ENCODE measurements at regions not wholly inside any gene's neighbourhood (a gene's known extent, or its start where the extent isn't known, plus 50 kb on each side); places are given as distances from the start of the nearest gene placed in this dataset.
A peak's percentile ranks its signal among the peaks of the same experiment; 100 is the strongest.

DNA sequence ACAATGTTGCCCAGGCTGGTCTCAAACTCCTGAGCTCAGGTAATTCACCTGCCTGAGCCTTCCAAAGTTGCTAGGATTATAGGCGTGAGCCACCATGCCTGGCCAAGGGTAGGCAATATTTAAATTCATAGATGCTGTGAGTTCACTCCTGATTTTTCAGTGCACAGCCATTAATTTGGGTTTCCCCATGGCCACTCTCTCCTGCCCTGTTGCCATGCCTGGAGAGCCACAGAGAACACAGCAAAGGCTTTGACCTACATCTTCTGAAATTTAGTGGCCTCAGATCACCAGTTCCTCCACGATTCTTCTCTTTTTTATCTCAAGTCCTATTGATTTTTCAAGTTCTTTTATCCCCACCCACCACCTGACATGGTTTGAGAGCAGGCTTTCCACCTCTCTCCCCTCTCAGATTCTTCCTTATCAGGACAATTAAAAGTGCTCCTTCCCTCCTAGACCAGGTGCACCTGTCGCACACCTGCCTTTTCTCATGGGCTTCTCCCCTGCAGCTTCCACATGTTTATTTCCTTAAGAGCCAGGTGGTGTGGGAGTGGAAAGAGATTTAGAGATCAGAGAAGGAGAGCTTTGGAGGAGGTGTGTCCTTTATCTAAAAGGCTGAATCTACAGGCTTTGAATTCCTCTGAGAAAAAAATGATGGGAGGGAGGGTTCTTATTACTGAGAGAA, 123.8 kb downstream of the ADRA2A start:
- no peak for DNase-seq (ENCODE audit: low spot score in 2 of 2)
- intact Hi-C loops (cut with DNase I; ENCODE audit: low total_unique reads), result no loop called here
- WGBS, 2 donors, result 52 to 56% methylated on average over 3 of the region's 3 CpGs
- H3K4me3 ChIP-seq (ENCODE audit: low read depth, poor library complexity, severe bottlenecking), result no peak overlapping the region
- TF ChIP-seq, protein P1, sequence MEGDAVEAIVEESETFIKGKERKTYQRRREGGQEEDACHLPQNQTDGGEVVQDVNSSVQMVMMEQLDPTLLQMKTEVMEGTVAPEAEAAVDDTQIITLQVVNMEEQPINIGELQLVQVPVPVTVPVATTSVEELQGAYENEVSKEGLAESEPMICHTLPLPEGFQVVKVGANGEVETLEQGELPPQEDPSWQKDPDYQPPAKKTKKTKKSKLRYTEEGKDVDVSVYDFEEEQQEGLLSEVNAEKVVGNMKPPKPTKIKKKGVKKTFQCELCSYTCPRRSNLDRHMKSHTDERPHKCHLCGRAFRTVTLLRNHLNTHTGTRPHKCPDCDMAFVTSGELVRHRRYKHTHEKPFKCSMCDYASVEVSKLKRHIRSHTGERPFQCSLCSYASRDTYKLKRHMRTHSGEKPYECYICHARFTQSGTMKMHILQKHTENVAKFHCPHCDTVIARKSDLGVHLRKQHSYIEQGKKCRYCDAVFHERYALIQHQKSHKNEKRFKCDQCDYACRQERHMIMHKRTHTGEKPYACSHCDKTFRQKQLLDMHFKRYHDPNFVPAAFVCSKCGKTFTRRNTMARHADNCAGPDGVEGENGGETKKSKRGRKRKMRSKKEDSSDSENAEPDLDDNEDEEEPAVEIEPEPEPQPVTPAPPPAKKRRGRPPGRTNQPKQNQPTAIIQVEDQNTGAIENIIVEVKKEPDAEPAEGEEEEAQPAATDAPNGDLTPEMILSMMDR (IDR thresholded peaks at IDR 0.05), result no peak
- no peak for TF ChIP-seq POLR2A (IDR thresholded peaks at IDR 0.05)

DNA sequence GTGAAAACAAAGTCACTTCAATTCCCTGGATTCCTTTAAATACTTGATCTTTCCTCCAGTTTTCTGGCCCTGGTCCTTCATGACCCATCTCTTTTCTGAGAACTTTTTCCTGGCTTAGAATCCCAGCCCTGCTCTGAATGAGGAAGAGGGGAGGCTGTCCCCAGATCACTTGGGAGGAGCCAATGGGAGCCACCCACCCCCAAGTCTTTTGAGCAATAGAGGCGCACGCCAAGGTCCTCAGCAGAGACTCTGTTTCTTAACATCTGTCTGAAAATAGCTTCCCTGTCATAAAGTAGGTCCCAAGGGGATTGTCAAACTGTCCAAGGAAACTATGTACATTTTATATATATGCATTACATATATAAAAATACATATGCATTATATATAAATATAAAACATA, 126.8 kb downstream of the ADRA2A start:
- TF ChIP-seq POLR2A (IDR thresholded peaks at IDR 0.05), result no peak
- TF ChIP-seq, protein P1 (IDR thresholded peaks at IDR 0.05), result no peak
- no peak overlapping the region for H3K4me3 ChIP-seq (ENCODE audit: low read depth, poor library complexity, severe bottlenecking)
- 67 to 80% methylated on average over 2 of the region's 2 CpGs for WGBS, 2 donors
- intact Hi-C loops (cut with DNase I; ENCODE audit: low total_unique reads), result no loop called here
- DNase-seq (ENCODE audit: low spot score in 2 of 2), result peak in 1 of 2 donors; percentile 36

DNA sequence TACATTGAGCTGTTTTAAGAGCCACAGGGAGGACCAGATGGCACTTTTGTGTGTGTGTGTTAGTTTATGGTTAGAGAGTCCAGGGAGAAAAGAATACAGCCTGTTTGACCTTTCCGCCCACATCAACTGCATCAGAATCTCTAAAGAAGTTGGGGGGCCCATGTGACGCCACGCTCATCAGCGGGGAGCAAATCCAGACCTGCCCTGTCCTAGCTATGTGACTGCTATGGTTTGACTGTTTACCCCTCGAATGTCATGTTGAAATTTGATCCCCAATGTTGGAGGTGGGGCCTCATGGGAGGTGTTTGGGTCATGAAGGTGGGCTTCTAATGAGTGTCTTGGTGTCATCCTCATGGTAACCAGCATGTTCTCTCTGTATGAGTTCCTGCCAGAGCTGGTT, 128.0 kb downstream of the ADRA2A start:
- TF ChIP-seq POLR2A (IDR thresholded peaks at IDR 0.05), result no peak
- TF ChIP-seq, protein P1 (IDR thresholded peaks at IDR 0.05), result no peak
- no peak overlapping the region for H3K4me3 ChIP-seq (ENCODE audit: low read depth, poor library complexity, severe bottlenecking)
- intact Hi-C loops (cut with DNase I; ENCODE audit: low total_unique reads), result no loop called here
- 49 to 72% methylated on average over 5 of the region's 5 CpGs for WGBS, 2 donors
- DNase-seq (ENCODE audit: low spot score in 2 of 2), result no peak

DNA sequence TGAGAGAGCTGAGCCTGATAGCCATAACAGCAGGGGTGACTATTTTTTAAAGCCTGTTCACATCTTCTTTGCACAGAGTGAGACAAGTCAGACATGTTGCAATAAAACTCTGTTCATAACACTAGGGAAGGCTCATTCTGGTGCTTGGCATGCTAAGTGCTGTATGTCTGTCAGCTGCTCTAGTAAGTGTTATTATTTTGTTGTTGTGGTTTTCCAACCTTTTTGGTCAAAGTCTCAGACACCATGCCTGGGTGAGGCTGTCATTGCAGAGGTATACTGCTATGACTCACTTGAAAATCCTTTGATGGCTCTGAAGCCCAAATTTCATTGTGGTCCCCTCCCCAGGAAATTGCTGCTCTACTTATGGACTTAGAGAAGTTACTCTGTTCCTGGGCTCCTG, 129.7 kb downstream of the ADRA2A start:
- H3K4me3 ChIP-seq (ENCODE audit: low read depth, poor library complexity, severe bottlenecking), result no peak overlapping the region
- TF ChIP-seq POLR2A (IDR thresholded peaks at IDR 0.05), result no peak
- TF ChIP-seq, protein P1 (IDR thresholded peaks at IDR 0.05), result no peak
- intact Hi-C loops (cut with DNase I; ENCODE audit: low total_unique reads), result no loop called here
- DNase-seq (ENCODE audit: low spot score in 2 of 2), result no peak

DNA sequence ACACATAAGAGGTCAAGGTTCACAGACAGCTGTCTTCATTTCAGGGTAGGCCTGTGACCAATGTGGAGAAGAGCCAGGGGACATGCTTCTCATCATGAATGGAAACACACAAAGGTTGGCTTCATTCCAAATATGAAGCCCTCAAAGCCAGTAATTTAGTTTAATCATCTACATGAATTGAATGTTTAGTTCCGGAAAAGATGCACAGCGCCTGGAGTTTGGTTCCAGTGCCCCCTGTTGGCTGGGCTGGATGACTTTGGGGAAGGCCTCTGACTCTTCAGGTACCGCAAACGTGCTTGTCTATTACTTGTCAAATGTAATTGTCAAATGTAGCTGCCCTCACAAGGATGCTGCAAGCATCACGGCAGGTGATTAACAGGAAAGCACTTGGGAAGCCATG, 130.7 kb downstream of the ADRA2A start:
- intact Hi-C loops (cut with DNase I; ENCODE audit: low total_unique reads), result no loop called here
- no peak overlapping the region for H3K4me3 ChIP-seq (ENCODE audit: low read depth, poor library complexity, severe bottlenecking)
- no peak for DNase-seq (ENCODE audit: low spot score in 2 of 2)
- WGBS, 2 donors, result 67 to 77% methylated on average over 5 of the region's 5 CpGs
- TF ChIP-seq, protein P1 (IDR thresholded peaks at IDR 0.05), result no peak
- no peak for TF ChIP-seq POLR2A (IDR thresholded peaks at IDR 0.05)

DNA sequence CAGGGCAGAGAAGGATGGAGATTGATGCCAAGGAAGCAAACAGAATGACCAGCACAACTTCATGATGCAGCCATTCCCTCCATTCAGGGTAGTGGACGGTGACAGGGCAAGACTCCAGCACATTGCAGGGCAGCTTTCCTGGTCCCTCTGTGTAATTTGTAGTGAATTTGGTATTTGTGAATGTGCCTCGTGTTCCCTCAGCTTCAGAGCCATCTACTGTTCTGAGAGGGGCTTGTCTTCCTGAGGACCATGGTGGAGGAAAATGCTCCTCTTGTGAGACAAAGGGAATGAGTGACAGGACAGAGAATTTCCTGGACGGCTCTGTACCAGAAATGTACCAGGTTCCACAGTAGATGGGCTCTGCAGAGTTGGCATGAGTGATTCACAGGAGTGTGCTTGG, 132.1 kb downstream of the ADRA2A start:
- DNase-seq (ENCODE audit: low spot score in 2 of 2), result no peak
- no peak overlapping the region for H3K4me3 ChIP-seq (ENCODE audit: low read depth, poor library complexity, severe bottlenecking)
- 67 to 84% methylated on average over 3 of the region's 3 CpGs for WGBS, 2 donors
- intact Hi-C loops (cut with DNase I; ENCODE audit: low total_unique reads), result no loop called here
- TF ChIP-seq POLR2A (IDR thresholded peaks at IDR 0.05), result no peak
- TF ChIP-seq, protein P1 (IDR thresholded peaks at IDR 0.05), result no peak

Data from lower leg skin (tissue), 4 donors.